Fibroblast of villous mesenchyme (primary cell): ENCODE measurements at regions not wholly inside any gene's neighbourhood (a gene's known extent, or its start where the extent isn't known, plus 50 kb on each side); places are given as distances from the start of the nearest gene placed in this dataset.

Experiments used
- DNase-seq: peaks from one replicate; pipeline ENCODE4 v3.0.0-alpha.2; 2010; ENCODE audit warnings: low read depth
- H3K4me3 ChIP-seq: 2 replicates; pipeline ENCODE4 v1.5.1; 2011; ENCODE audit warnings: low read depth, mild to moderate bottlenecking, low read length
- CTCF ChIP-seq: IDR thresholded peaks from 2 replicates; pipeline ENCODE4 v1.5.1; 2012; ENCODE audit warnings: low read depth, mild to moderate bottlenecking, low read length; ENCODE audit not compliant: insufficient read depth

GRCh38 chr15:38975282-38975990 is 410.8 kb upstream of the RASGRP1 start:
- TF ChIP-seq CTCF: no peak
- DNase-seq: no peak
- no peak overlapping the region for H3K4me3 ChIP-seq

GRCh38 chr15:38991126-38991525 is 426.5 kb upstream of the RASGRP1 start:
- peak; percentile 69 for TF ChIP-seq CTCF
- H3K4me3 ChIP-seq: no peak overlapping the region
- peak; percentile 56 for DNase-seq

- DNase-seq: no peak
- no peak for TF ChIP-seq CTCF
- H3K4me3 ChIP-seq: no peak overlapping the region
These were observed 427.1 kb upstream of the RASGRP1 start for GRCh38 chr15:38991701-38992100.

GRCh38 chr15:38992506-38992905 is 427.9 kb upstream of the RASGRP1 start:
- no peak for TF ChIP-seq CTCF
- no peak overlapping the region for H3K4me3 ChIP-seq
- peak; percentile 17 for DNase-seq

DNA sequence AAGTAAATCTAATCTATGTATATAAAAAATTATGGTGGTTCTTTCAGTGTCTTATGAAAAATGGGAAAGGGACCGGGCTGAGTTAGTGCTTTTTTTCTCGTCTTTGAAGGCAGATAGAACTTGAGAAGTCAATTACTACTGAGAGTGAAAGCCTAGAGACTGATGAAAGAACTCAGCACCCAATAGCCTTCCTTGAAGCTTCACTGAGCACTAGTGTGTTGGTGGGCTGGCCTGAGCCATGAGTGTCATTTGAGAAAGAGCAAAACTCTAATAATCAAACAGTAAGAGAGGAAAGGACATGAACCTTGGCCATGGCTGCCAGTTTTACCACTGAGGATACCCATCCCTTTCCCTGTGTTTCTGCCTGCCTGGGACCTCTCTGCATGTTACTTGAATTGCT is 428.3 kb upstream of the RASGRP1 start:
- no peak for TF ChIP-seq CTCF
- H3K4me3 ChIP-seq: no peak overlapping the region
- DNase-seq: no peak

GRCh38 chr15:38994310-38994709 is 429.7 kb upstream of the RASGRP1 start:
- no peak overlapping the region for H3K4me3 ChIP-seq
- TF ChIP-seq CTCF: no peak
- no peak for DNase-seq

DNA sequence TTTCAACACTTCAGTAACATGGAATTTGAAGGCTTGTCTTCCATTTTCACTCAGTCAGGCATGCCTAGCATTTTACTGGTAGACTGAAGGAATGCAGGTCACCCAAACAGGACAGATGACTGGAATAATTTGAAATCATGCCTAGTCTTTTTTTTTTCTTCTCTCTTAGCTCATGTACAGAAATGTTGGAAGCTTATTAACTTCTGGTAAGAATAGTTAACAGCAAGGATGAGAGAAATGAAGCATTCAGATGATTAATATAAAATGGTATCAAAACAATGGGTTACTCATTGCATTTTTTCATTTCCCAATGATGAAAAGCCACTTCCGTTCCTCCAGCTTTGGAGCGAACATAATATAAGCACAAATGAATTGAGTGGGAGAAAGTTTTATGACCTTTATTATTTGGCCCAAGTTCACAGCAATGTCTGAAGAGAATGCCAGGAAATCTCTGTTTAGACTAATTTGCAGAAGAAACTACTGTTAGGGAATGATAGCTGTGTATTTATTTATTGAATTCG is 431.6 kb upstream of the RASGRP1 start:
- TF ChIP-seq CTCF: no peak
- H3K4me3 ChIP-seq: no peak overlapping the region
- peak; percentile 86 for DNase-seq
